SKM-1 (cell line): ENCODE measurements at regions not wholly inside any gene's neighbourhood (a gene's known extent, or its start where the extent isn't known, plus 50 kb on each side); places are given as distances from the start of the nearest gene placed in this dataset.
"Not testable (repeated sequence)": the region's sequence is repeated elsewhere in the genome, so short reads cannot be mapped to it uniquely, and the experiment has no call there.

ENCODE experiments used
- DNase-seq: peaks from one replicate; lab custom pipeline; 2025; ENCODE audit not compliant: unreplicated experiment; lab: John Stamatoyannopoulos, UW

GRCh38 chr2:66177128-66177796 is 257.7 kb upstream of the MEIS1 start:
- DNase-seq, result not testable (repeated sequence)

- DNase-seq, result no peak
Measured at GRCh38 chr2:66174491-66174890, 260.4 kb upstream of the MEIS1 start.

GRCh38 chr2:66173645-66174044 is 261.3 kb upstream of the MEIS1 start:
- no peak for DNase-seq

GRCh38 chr2:66171530-66171929 is 263.4 kb upstream of the MEIS1 start:
- no peak for DNase-seq

GRCh38 chr2:66170744-66171330 is 264.1 kb upstream of the MEIS1 start:
- DNase-seq, result no peak

- no peak for DNase-seq
Measured at GRCh38 chr2:66169076-66169475, 265.8 kb upstream of the MEIS1 start.

GRCh38 chr2:66164470-66164869 is 270.5 kb upstream of the MEIS1 start:
- DNase-seq, result no peak

- no peak for DNase-seq
Measured at GRCh38 chr2:66156171-66156570, 278.8 kb upstream of the MEIS1 start.

GRCh38 chr2:66153941-66154340 is 281.0 kb upstream of the MEIS1 start:
- DNase-seq, result no peak

- no peak for DNase-seq
Measured at GRCh38 chr2:66145490-66145889, 289.4 kb upstream of the MEIS1 start.

- not testable (repeated sequence) for DNase-seq
Measured at GRCh38 chr2:66144324-66144723, 290.6 kb upstream of the MEIS1 start.

- DNase-seq, result no peak
Measured at GRCh38 chr2:66137606-66138130, 297.3 kb upstream of the MEIS1 start.

GRCh38 chr2:66134138-66134701 is 300.7 kb upstream of the MEIS1 start:
- no peak for DNase-seq

- no peak for DNase-seq
Measured at GRCh38 chr2:66127656-66128055, 307.3 kb upstream of the MEIS1 start.

- no peak for DNase-seq
Measured at GRCh38 chr2:66127061-66127460, 307.9 kb upstream of the MEIS1 start.

GRCh38 chr2:66125951-66126350 is 309.0 kb upstream of the MEIS1 start:
- no peak for DNase-seq

- DNase-seq, result no peak
Measured at GRCh38 chr2:66122516-66122915, 312.4 kb upstream of the MEIS1 start.

- no peak for DNase-seq
Measured at GRCh38 chr2:66121946-66122345, 313.0 kb upstream of the MEIS1 start.

GRCh38 chr2:66113988-66114625 is 320.8 kb upstream of the MEIS1 start:
- no peak for DNase-seq

- DNase-seq, result no peak
Measured at GRCh38 chr2:66111706-66112105, 323.2 kb upstream of the MEIS1 start.

- no peak for DNase-seq
Measured at GRCh38 chr2:66110608-66111007, 324.3 kb upstream of the MEIS1 start.

GRCh38 chr2:66110086-66110485 is 324.8 kb upstream of the MEIS1 start:
- no peak for DNase-seq
